BJ (cell line): ENCODE measurements at regions not wholly inside any gene's neighbourhood (a gene's known extent, or its start where the extent isn't known, plus 50 kb on each side); places are given as distances from the start of the nearest gene placed in this dataset.
"Not testable (repeated sequence)": the region's sequence is repeated elsewhere in the genome, so short reads cannot be mapped to it uniquely, and the experiment has no call there.

Source experiments
- CTCF ChIA-PET: fragments of 350-600 bp; formaldehyde crosslinking; extraction: SDS; loops from one replicate; lab custom pipeline; 2021; ENCODE audit warnings: antibody characterized with exemption, inconsistent platforms; lab: Yijun Ruan, JAX
- POLR2A ChIA-PET: fragments of 300-600 bp; sonication (Branson Sonifier 250); formaldehyde crosslinking; extraction: SDS; loops from one replicate; lab custom pipeline; 2021; ENCODE audit warnings: antibody characterized with exemption; lab: Charles Lee
- DNase-seq: peaks from one replicate; pipeline ENCODE4 v3.0.0-alpha.2; 2011; ENCODE audit warnings: low read depth
- H3K27me3 ChIP-seq: 2 replicates; pipeline ENCODE4 v1.6.0; 2011; ENCODE audit warnings: low read length; ENCODE audit not compliant: control insufficient read depth, insufficient read depth
- H3K36me3 ChIP-seq: 2 replicates; pipeline ENCODE4 v1.5.1; 2011; ENCODE audit warnings: low read length; ENCODE audit not compliant: control insufficient read depth, insufficient read depth
- H3K4me3 ChIP-seq: 2 replicates; pipeline ENCODE4 v1.5.1; 2011; ENCODE audit warnings: low read depth, mild to moderate bottlenecking, control low read depth, low read length

DNA sequence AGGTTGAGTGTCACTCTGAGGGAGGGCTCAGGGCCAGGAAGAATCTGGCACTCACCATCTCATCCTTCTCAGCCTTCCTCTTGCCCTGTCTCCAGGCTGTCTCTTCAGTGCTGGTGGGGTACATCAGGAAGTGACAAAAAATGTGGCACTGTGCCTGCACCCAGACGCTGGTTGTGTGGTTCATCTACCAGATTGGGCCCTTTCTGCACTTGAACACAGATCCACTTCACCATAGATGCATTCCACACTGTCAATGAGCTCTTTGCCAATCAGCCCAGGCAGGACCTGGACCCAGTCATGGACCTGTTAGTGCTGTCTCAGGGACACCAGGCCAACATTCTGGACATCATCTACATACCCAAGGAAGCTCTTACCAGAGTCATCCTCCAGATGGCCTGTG lies 247.7 kb downstream of the CWH43 start:
- POLR2A ChIA-PET, H3K36me3 ChIP-seq, DNase-seq, H3K27me3 ChIP-seq, CTCF ChIA-PET, H3K4me3 ChIP-seq: not testable (repeated sequence)

DNA sequence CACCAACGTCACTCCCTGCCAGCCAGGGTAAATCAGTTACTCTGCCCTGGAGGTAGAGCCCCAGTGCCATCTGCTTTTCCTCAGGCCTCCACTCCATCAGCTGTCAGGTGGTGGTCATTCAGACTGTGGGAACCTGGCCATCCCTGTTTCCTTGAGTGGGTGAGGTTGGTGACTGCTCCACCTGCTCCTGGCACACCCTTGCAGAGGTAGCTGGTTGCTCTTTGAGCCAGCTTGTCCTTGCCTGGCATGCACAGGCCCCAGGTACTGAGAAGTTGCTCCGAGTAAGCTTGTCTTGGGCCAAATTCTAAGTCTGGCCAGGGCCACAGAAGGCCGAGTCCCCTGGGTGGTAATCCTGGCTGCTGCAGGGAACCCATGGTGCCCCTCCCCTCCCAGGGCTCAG lies 248.3 kb downstream of the CWH43 start:
- POLR2A ChIA-PET, DNase-seq, H3K4me3 ChIP-seq, H3K27me3 ChIP-seq, H3K36me3 ChIP-seq, CTCF ChIA-PET: not testable (repeated sequence)

DNA sequence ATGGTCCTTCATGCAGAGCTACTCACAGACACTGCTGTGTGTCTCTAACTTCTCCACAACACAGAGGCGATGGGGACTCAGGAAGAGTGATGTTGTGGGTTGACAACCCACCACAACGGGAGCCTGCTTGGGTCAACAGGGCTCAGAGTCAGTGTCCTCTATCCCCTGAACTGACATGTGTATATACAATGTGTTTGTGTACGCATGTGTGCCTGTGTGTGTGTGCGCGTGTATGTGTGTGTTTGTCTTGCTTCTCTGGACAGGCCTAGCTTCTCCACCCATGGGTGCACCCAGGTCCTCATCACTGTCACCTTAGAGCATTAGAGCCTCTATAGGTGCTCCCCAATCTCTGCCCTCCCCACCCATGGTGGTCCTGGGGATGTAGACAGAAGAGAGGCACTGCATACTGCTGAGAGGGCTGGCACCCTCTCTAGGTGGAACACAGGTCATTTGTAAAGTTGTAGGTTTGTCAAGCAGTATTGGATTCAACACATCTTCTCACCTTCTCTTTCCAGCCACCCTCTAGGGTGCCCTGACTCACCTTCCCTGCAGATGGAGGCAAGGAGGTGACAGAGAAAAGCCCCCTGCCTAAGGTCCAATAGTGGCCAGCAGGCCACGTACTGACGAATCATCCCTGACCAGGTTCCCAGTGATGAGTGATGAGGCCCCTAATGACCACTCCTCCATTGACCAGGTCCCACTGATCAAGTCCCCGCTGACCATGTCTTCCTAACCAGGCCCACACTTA lies 249.5 kb downstream of the CWH43 start:
- DNase-seq, H3K36me3 ChIP-seq, POLR2A ChIA-PET, H3K4me3 ChIP-seq, CTCF ChIA-PET, H3K27me3 ChIP-seq: not testable (repeated sequence)

DNA sequence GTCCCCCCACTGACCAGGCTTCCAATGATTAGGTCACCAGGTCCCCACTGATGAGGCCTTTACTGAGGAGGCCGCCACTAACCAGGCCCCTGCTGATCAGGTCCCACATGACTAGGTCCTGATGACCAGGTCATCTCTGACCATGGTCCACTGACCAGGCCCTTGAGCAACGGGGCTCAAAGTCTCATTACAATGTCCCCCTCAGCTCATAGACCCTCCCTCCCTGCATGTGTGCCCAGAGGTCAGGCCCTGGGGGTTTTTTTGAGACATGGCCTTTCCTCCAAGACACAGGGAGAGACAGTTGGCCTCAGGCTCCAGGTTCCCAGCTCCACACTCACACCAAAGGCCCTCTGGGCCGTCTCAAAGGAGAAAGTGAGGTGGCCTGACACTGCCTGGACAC lies 250.4 kb downstream of the CWH43 start:
- H3K4me3 ChIP-seq, POLR2A ChIA-PET, H3K27me3 ChIP-seq, CTCF ChIA-PET, H3K36me3 ChIP-seq, DNase-seq: not testable (repeated sequence)

DNA sequence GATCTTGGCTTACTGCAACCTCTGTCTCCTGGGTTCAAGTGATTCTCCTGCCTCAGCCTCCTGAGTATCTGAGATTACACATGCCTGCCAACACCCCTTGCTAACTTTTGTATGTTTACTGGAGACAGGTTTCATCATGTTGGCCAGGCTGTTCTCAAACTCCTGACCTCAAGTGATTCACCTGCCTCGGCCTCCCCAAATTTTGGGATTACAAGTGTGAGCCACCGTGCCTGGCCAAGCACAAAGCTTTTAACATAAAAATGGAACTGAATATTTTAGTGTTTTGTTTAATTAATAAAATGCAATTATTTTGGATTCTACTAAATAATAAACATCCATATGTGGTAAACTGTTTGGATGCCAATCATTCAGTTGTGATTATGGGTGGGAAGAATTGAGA lies 255.2 kb downstream of the CWH43 start:
- POLR2A ChIA-PET, H3K27me3 ChIP-seq, DNase-seq, H3K4me3 ChIP-seq, H3K36me3 ChIP-seq, CTCF ChIA-PET: not testable (repeated sequence)

DNA sequence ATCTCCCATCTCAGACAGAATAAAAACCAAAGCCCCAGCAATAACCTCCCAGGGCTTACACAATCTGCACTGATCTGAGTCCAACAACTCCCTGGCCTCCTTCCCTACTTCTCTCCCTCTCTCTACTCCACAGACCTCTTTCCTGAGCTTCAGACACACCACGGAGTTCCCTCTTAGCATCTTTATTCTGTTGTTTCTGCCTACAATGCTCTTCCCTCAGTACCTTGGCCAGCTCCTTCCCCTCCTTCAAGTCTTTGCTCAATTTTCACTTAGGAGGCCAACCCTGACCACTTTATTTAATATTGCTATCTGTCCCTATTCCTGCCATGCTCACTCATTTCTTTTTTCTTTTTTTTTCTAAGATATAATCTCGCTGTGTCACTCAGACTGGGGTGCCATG lies 276.7 kb downstream of the CWH43 start:
- H3K27me3 ChIP-seq, DNase-seq, H3K4me3 ChIP-seq, H3K36me3 ChIP-seq, CTCF ChIA-PET, POLR2A ChIA-PET: not testable (repeated sequence)

DNA sequence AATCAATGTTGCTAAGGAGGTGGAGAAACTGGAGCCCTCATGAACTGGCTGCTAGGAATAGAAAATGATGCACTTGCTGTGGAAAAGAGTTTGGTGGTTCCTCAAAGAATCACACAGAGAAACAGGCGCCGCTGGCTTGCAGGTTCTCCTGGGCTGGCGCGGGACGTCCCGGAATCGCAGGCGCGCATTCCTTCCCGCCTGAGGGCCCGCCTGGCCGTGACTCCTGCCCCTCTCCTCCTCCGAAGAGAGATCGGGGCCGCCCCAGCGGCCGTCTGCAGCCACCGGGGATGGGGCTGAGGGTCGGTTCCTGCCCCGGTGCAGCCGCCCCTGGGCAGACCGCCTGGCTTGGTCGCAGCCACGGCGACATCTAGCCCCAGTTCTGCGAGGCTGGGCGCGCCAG lies 284.4 kb downstream of the CWH43 start:
- CTCF ChIA-PET, H3K27me3 ChIP-seq: not testable (repeated sequence)

DNA sequence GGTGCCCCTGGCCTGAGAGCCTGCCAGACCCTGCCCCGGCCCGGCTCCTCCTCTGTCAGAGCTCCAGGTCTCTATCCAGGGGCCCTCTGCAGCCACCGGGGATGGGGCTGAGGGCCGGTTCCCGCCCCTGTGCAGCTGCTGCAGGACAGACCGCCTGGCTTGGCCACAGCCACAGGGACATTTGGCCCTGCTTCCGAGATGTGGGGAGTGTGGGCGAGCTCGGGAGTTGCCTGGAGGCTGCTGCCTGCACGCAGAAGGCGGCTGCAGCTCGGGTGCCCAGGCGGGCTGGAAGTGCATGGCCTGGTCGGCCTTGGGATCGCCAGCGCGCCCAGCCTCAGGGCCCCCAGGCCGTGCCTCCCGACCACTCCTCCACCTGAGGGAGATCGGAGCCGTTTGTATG lies 284.8 kb downstream of the CWH43 start:
- CTCF ChIA-PET, H3K27me3 ChIP-seq, H3K36me3 ChIP-seq, H3K4me3 ChIP-seq, POLR2A ChIA-PET, DNase-seq: not testable (repeated sequence)

More for the DNA sequence above, 284.4 kb downstream of the CWH43 start:
- POLR2A ChIA-PET, H3K36me3 ChIP-seq, DNase-seq, H3K4me3 ChIP-seq: not testable (repeated sequence)

DNA sequence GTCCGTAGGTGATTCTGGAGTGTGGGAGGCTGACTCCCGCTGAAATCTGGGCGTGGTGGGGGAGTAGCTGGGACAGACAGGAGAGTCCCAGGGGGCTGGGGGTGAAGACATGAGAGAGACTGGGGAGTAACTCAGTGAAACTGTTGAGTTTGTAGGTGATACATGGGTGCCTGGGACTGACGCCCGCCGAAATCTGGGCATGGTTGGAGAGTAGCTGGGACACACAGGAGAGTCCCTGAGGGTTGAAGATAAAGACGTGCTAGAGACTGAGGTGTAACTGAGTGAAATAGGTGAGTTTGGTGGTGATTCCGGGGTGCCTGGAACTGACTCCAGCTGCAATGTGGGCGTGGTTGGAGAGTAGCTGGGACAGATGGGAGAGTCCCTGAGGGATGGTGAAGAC lies 299.8 kb downstream of the CWH43 start:
- H3K27me3 ChIP-seq, POLR2A ChIA-PET, H3K4me3 ChIP-seq, DNase-seq, H3K36me3 ChIP-seq, CTCF ChIA-PET: not testable (repeated sequence)

DNA sequence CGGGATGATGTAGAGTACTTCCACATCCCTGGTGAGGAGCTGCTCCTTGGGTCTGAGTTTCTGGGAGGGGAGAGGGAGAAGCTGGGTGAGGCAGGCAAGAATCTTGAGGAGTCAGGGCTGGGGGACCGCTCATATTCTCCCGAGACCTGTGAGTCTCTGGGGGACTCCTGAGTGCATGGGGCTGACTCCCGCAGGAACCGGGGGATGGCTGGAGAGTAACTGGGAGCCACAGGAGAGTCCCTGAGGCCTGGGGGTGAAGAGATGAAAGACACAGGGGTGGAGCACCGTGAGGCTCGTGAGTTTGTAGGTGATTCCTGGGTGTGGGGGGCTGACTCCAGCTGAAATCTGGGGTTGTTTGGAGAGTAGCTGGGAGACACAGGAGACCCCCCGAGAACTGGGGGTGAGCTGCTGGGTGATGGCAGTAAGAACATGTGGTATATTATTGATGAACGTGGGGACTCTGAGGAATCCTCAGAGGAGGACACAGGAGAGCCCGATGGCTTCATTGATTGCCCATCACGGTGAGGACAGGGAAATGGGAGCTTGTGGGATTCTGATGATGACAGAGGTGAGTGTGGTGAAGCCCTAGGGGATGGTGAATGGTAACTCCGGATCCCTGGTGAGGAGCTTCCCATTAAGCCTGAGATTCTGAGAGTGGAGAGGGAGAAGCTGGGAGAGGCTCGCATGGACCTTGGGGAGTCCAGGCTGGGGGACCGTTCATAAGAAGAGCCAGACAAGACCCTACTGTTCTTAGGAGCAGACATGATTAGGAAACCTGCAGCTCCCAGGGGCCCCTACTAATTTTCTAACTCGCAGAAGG lies 301.1 kb downstream of the CWH43 start:
- H3K4me3 ChIP-seq, POLR2A ChIA-PET, CTCF ChIA-PET, H3K27me3 ChIP-seq, H3K36me3 ChIP-seq, DNase-seq: not testable (repeated sequence)

DNA sequence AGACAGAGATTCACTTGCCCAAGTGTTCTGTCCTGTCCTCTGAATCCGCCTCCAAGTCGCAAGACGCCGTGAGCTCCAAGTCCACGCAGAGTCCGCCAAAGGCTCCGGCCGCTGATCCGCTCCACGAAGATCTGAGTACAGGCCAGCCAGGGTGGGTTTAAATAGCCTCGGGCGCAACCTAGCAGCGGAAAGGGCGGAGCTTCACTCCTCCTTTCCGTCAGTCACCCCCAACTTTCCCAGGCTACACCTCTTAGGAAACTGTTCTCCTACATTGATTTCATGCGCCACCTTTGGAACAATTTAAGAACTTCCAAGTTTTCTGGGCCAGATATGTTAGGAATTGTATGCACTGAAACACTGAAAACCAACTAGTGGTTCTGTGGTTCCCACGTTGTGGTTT lies 301.8 kb downstream of the CWH43 start:
- DNase-seq, H3K4me3 ChIP-seq, POLR2A ChIA-PET, H3K27me3 ChIP-seq, H3K36me3 ChIP-seq, CTCF ChIA-PET: not testable (repeated sequence)

DNA sequence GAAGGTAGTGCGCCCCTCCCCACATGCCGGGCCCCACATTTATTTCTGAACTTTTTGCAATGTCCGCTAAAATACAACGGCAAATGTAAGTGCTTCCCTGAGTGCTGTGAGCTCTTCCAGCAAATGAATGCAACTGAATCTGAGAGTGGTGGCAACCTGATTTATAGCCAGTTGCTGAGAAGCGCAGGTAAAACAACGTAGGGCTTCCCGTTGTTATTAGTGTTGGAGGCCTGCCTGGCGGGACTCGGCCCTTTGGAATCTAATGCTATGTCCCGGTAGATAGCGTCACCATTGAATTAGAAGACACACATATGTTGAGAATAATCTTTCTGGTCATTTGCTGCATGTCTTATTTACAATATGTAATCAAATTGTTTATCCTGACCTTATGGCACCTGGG lies 302.7 kb downstream of the CWH43 start:
- POLR2A ChIA-PET, H3K27me3 ChIP-seq, H3K4me3 ChIP-seq, DNase-seq, H3K36me3 ChIP-seq, CTCF ChIA-PET: not testable (repeated sequence)

DNA sequence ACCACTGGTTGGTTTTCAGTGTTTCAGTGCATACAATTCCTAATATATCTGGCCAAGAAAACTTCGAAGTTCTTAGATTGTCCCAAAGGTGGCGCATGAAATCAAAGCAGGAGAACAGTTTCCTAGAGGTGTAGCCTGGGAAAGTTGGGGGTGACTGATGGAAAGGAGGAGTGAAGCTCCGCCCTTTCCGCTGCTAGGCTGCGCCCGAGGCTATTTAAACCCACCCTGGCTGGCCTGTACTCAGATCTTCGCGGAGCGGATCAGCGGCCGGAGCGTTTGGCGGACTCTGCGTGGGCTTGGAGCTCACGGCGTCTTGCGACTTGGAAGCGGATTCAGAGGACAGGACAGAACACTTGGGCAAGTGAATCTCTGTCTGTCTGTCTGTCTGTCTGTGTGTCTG lies 328.7 kb downstream of the CWH43 start:
- H3K36me3 ChIP-seq, H3K27me3 ChIP-seq, H3K4me3 ChIP-seq, POLR2A ChIA-PET, DNase-seq, CTCF ChIA-PET: not testable (repeated sequence)
